ENCODE measurements at regions not wholly inside any gene's neighbourhood (a gene's known extent, or its start where the extent isn't known, plus 50 kb on each side); places are given as distances from the start of the nearest gene placed in this dataset.

GRCh38 chrX:68937581-68937980, 108.8 kb downstream of the EFNB1 start:
- POLR2A ChIA-PET = no interaction called here

GRCh38 chrX:68936608-68937007, 107.8 kb downstream of the EFNB1 start:
- no peaks in the 10 kb centered on the region for H3K27me3 ChIP-seq (ENCODE audit: control insufficient read depth, insufficient read depth, low read length)
- H3K36me3 ChIP-seq (ENCODE audit: control insufficient read depth, insufficient read depth, low read length) = no peaks in the 10 kb centered on the region
- no peak for TF ChIP-seq CTCF (IDR thresholded peaks at IDR 0.05; ENCODE audit: insufficient read depth, low read depth, low read length)
- CTCF ChIA-PET = interaction anchor here (2.5 kb wide), 1 partner anchor 10 kb away, joined by 9 read pairs; no protein-coding TSS in a partner anchor
- POLR2A ChIA-PET = no interaction called here
- H3K4me3 ChIP-seq (ENCODE audit: low read depth, low read length) = no peak overlapping the region
- peak; percentile 42 for DNase-seq (ENCODE audit: low read depth)

More at GRCh38 chrX:68937581-68937980, 108.8 kb downstream of the EFNB1 start:
- Histone ChIP-seq H3K4me3 (ENCODE audit: low read depth, low read length) (no peak overlapping the region), H3K36me3 (ENCODE audit: control insufficient read depth, insufficient read depth, low read length) (no peaks in the 10 kb centered on the region), H3K27me3 (ENCODE audit: control insufficient read depth, insufficient read depth, low read length) (no peaks in the 10 kb centered on the region)
- no peak for DNase-seq (ENCODE audit: low read depth)
- no peak for TF ChIP-seq CTCF (IDR thresholded peaks at IDR 0.05; ENCODE audit: insufficient read depth, low read depth, low read length)
- CTCF ChIA-PET = interaction anchor here (0.7 to 1.5 kb wide), 2 partner anchors 10 to 221 kb away, joined by 3 to 4 read pairs; no protein-coding TSS in a partner anchor

GRCh38 chrX:68936126-68936525, 107.3 kb downstream of the EFNB1 start:
- H3K27me3 ChIP-seq (ENCODE audit: control insufficient read depth, insufficient read depth, low read length) = no peaks in the 10 kb centered on the region
- ChIA-PET POLR2A (no interaction called here), CTCF (interaction anchor here (2.5 kb wide), 1 partner anchor 10 kb away, joined by 9 read pairs; no protein-coding TSS in a partner anchor)

GRCh38 chrX:68935362-68935761, 106.5 kb downstream of the EFNB1 start:
- ChIA-PET POLR2A (no interaction called here), CTCF (interaction anchor here (0.7 to 2.5 kb wide), 2 partner anchors 11 to 59 kb away, joined by 3 to 9 read pairs; no protein-coding TSS in a partner anchor)
- no peaks in the 10 kb centered on the region for H3K27me3 ChIP-seq (ENCODE audit: control insufficient read depth, insufficient read depth, low read length)
- no peaks in the 10 kb centered on the region for H3K36me3 ChIP-seq (ENCODE audit: control insufficient read depth, insufficient read depth, low read length)
- TF ChIP-seq CTCF (IDR thresholded peaks at IDR 0.05; ENCODE audit: insufficient read depth, low read depth, low read length) = no peak
- DNase-seq (ENCODE audit: low read depth) = no peak
- no peak overlapping the region for H3K4me3 ChIP-seq (ENCODE audit: low read depth, low read length)

More at GRCh38 chrX:68936126-68936525, 107.3 kb downstream of the EFNB1 start:
- no peak for DNase-seq (ENCODE audit: low read depth)
- no peak for TF ChIP-seq CTCF (IDR thresholded peaks at IDR 0.05; ENCODE audit: insufficient read depth, low read depth, low read length)
- Histone ChIP-seq H3K4me3 (ENCODE audit: low read depth, low read length) (no peak overlapping the region), H3K36me3 (ENCODE audit: control insufficient read depth, insufficient read depth, low read length) (no peaks in the 10 kb centered on the region)

- H3K27me3 ChIP-seq (ENCODE audit: control insufficient read depth, insufficient read depth, low read length) = no peaks in the 10 kb centered on the region
- ChIA-PET POLR2A (no interaction called here), CTCF (interaction anchor here (0.7 to 2.5 kb wide), 2 partner anchors 12 to 59 kb away, joined by 3 to 9 read pairs; no protein-coding TSS in a partner anchor)
- TF ChIP-seq CTCF (IDR thresholded peaks at IDR 0.05; ENCODE audit: insufficient read depth, low read depth, low read length) = no peak
- no peaks in the 10 kb centered on the region for H3K36me3 ChIP-seq (ENCODE audit: control insufficient read depth, insufficient read depth, low read length)
- no peak overlapping the region for H3K4me3 ChIP-seq (ENCODE audit: low read depth, low read length)
- DNase-seq (ENCODE audit: low read depth) = no peak
Measured at GRCh38 chrX:68934922-68935321, 106.1 kb downstream of the EFNB1 start.

Data from BJ (cell line).